GM12878 (cell line): ENCODE measurements at regions not wholly inside any gene's neighbourhood (a gene's known extent, or its start where the extent isn't known, plus 50 kb on each side); places are given as distances from the start of the nearest gene placed in this dataset.

Experiments used
- ATAC-seq: fragments of 200-7000 bp; cut with Tn5 transposase; 3 replicates; pipeline ENCODE4 v1.9.1; 2020; ENCODE audit warnings: mild to moderate bottlenecking, moderate library complexity
- BruUV-seq: library from RNA; stranded (reverse); fragments of 400-500 nt; replicated peaks from 2 replicates; lab custom pipeline; 2021; lab: Mats Ljungman, UMichigan
- CTCF ChIA-PET: fragments of 300-600 bp; sonication (Branson Sonifier 250); formaldehyde crosslinking; extraction: SDS; loops from one replicate; lab custom pipeline; 2021; ENCODE audit warnings: inconsistent platforms; lab: Yijun Ruan, JAX
- POLR2A ChIA-PET: fragments of 350-600 bp; formaldehyde crosslinking; extraction: SDS; loops from one replicate; lab custom pipeline; 2021; ENCODE audit warnings: inconsistent platforms; lab: Charles Lee
- RAD21 ChIA-PET: fragments of 300-600 bp; sonication (Branson Sonifier 250); formaldehyde crosslinking; loops from one replicate; lab custom pipeline; 2023; ENCODE audit warnings: antibody characterized with exemption; ENCODE audit not compliant: unreplicated experiment; lab: Charles Lee
- SMC1A ChIA-PET: fragments of 300-600 bp; sonication (Branson Sonifier 250); formaldehyde crosslinking; loops from one replicate; lab custom pipeline; 2023; ENCODE audit not compliant: unreplicated experiment, uncharacterized antibody; lab: Charles Lee
- DNase-seq: peaks from one replicate; pipeline ENCODE4 v3.0.0-alpha.2; 2011; ENCODE audit warnings: low read depth, low spot score
- FAIRE-seq: peaks from 3 replicates; lab custom pipeline; 2011; peaks lifted over from hg19 to GRCh38; lab: Jason Lieb, UNC
- H2AFZ ChIP-seq: 2 replicates; pipeline ENCODE4 v1.6.0; 2011; ENCODE audit warnings: low read depth, low read length, control low read depth; ENCODE audit not compliant: control insufficient read depth
- H3K27ac ChIP-seq: 2 replicates; pipeline ENCODE4 v1.5.1; 2011; ENCODE audit warnings: control low read depth; ENCODE audit not compliant: control insufficient read depth, insufficient read depth
- H3K27me3 ChIP-seq, 2 experiments: replicated peaks in 1 of 2; 2 replicates each; pipeline versions ENCODE4 v1.6.0 to v1.6.1; 2011; ENCODE audit warnings: low read length in 1 of 2; ENCODE audit not compliant: control insufficient read depth in 2 of 2, insufficient read depth in 2 of 2
- H3K36me3 ChIP-seq, 2 experiments: 2 replicates each; pipeline ENCODE4 v1.5.1; 2011; ENCODE audit warnings: low read length in 1 of 2; ENCODE audit not compliant: control insufficient read depth in 2 of 2, insufficient read depth in 2 of 2
- H3K4me1 ChIP-seq: 2 replicates; pipeline ENCODE4 v1.6.1; 2011; ENCODE audit warnings: mild to moderate bottlenecking, low read length, moderate library complexity, mixed read lengths; ENCODE audit not compliant: control insufficient read depth, insufficient read depth
- H3K4me2 ChIP-seq: 2 replicates; pipeline ENCODE4 v1.6.0; 2011; ENCODE audit warnings: control low read depth; ENCODE audit not compliant: control insufficient read depth, insufficient read depth
- H3K4me3 ChIP-seq: fragments of 200-600 bp; sonication (generic); 2 replicates; pipeline ENCODE4 v1.5.1; 2016
- H3K79me2 ChIP-seq: 2 replicates; pipeline ENCODE4 v1.6.0; 2011; ENCODE audit warnings: low read length; ENCODE audit not compliant: control insufficient read depth, insufficient read depth
- H3K9ac ChIP-seq: 2 replicates; pipeline ENCODE4 v1.8.0; 2011; ENCODE audit warnings: low read length, control low read depth, mixed read lengths; ENCODE audit not compliant: control insufficient read depth, insufficient read depth
- H3K9me3 ChIP-seq: replicated peaks from 3 replicates; pipeline ENCODE4 v1.5.1; 2011; ENCODE audit warnings: mild to moderate bottlenecking, low read length; ENCODE audit not compliant: control insufficient read depth, insufficient read depth
- H4K20me1 ChIP-seq: 2 replicates; pipeline ENCODE4 v1.6.0; 2011; ENCODE audit not compliant: control insufficient read depth, insufficient read depth
- ASH2L ChIP-seq: fragments of 300-600, 200-600 bp; sonication (generic); IDR thresholded peaks from 2 replicates; pipeline ENCODE4 v1.6.1; 2017; ENCODE audit warnings: low read depth, mild to moderate bottlenecking, borderline replicate concordance
- BACH1 ChIP-seq: fragments of 450-650 bp; IDR thresholded peaks from 2 replicates; pipeline ENCODE4 v1.6.1; 2017; ENCODE audit warnings: mild to moderate bottlenecking, borderline replicate concordance
- BCL11A ChIP-seq: IDR thresholded peaks from 2 replicates; pipeline ENCODE4 v1.6.1; 2011; ENCODE audit warnings: low read depth, low read length
- BMI1 ChIP-seq: fragments of 450-650 bp; IDR thresholded peaks from 2 replicates; pipeline ENCODE4 v1.6.1; 2016; ENCODE audit warnings: mild to moderate bottlenecking, moderate library complexity, borderline replicate concordance
- FOS ChIP-seq: IDR thresholded peaks from 3 replicates; pipeline ENCODE4 v1.6.1; 2011; ENCODE audit warnings: borderline replicate concordance; ENCODE audit not compliant: insufficient read length; ENCODE audit errors: extremely low read depth
- HCFC1 ChIP-seq: fragments of 150-350 bp; IDR thresholded peaks from 2 replicates; pipeline ENCODE4 v1.6.1; 2014; ENCODE audit warnings: low read length
- MTA2 ChIP-seq: fragments of 450-650 bp; IDR thresholded peaks from 2 replicates; pipeline ENCODE4 v1.6.1; 2016; ENCODE audit warnings: low read depth, mild to moderate bottlenecking, moderate library complexity
- NR2C1 ChIP-seq: fragments of 450-650 bp; IDR thresholded peaks from 2 replicates; pipeline ENCODE4 v1.6.1; 2017; ENCODE audit warnings: antibody characterized with exemption, mild to moderate bottlenecking, moderate library complexity
- POLR2A ChIP-seq: IDR thresholded peaks from 2 replicates; pipeline ENCODE4 v1.6.1; 2011; ENCODE audit warnings: low read depth, mild to moderate bottlenecking, low read length
- POU2F2 ChIP-seq: IDR thresholded peaks from 3 replicates; pipeline ENCODE4 v1.6.1; 2011; ENCODE audit warnings: low read depth, mild to moderate bottlenecking, low read length, borderline replicate concordance
- RB1 ChIP-seq: fragments of 450-650 bp; formaldehyde crosslinking; IDR thresholded peaks from 2 replicates; pipeline ENCODE4 v1.6.1; 2017; ENCODE audit warnings: mild to moderate bottlenecking, borderline replicate concordance
- SRF ChIP-seq, 2 experiments: IDR thresholded peaks; 2 replicates each; pipeline ENCODE4 v1.6.1; 2011; ENCODE audit warnings: low read depth in 2 of 2, low read length in 2 of 2, mild to moderate bottlenecking in 1 of 2, moderate library complexity in 1 of 2
- TCF12 ChIP-seq: IDR thresholded peaks from 2 replicates; pipeline ENCODE4 v1.6.1; 2011; ENCODE audit warnings: low read depth, mild to moderate bottlenecking, low read length
- WGBS: methylation state at CpG from one replicate; pipeline ENCODE4 v1.1.6; 2016; ENCODE audit warnings: low lambda C conversion rate; ENCODE audit not compliant: insufficient replicate concordance, insufficient coverage; ENCODE audit errors: missing lambda C conversion rate; 5-methylcytosine and 5-hydroxymethylcytosine counted together
- in situ Hi-C: fragments of 300-500 bp; cut with MboI; formaldehyde crosslinking; loops from 9 replicates; pipeline ENCODE4 v1.14.3; 2018; ENCODE audit warnings: mixed read lengths
- intact Hi-C: fragments of 100-400 bp; cut with micrococcal nuclease; formaldehyde crosslinking; loops from one replicate; pipeline ENCODE4 v1.14.2; 2022; ENCODE audit not compliant: unreplicated experiment
- TF ChIP-seq, protein P1 (sequence below): fragments of 450-650 bp; IDR thresholded peaks from 2 replicates; pipeline ENCODE4 v1.6.1; 2016; ENCODE audit warnings: mild to moderate bottlenecking
- TF ChIP-seq, protein P2 (sequence below): IDR thresholded peaks from 2 replicates; pipeline ENCODE4 v1.6.1; 2012; ENCODE audit warnings: low read depth, low read length, improper control_type of control experiment

GRCh38 chr2:61670591-61671501 is 132.7 kb upstream of the XPO1 start:
- peak overlapping the region; percentile 56 for H3K4me3 ChIP-seq
- peak overlapping the region; percentile 82 for H3K27ac ChIP-seq
- ChIA-PET SMC1A (interaction anchor here (0.9 to 3.6 kb wide), 12 partner anchors 8 to 478 kb away, joined by 3 to 14 read pairs (median 4); no protein-coding TSS in a partner anchor), POLR2A (interaction anchor here (0.5 to 1.6 kb wide), 7 partner anchors 10 to 971 kb away, joined by 3 to 5 read pairs (median 3); no protein-coding TSS in a partner anchor), CTCF (interaction anchor here (0.6 to 3.9 kb wide), 11 partner anchors 12 to 472 kb away, joined by 3 to 46 read pairs (median 3); partner anchors contain the start of gene FAM161A), RAD21 (interaction anchor here (1.0 to 4.0 kb wide), 8 partner anchors 9 to 224 kb away, joined by 3 to 26 read pairs (median 4); partner anchors contain the start of genes FAM161A and XPO1)
- FAIRE-seq (peak; percentile 96), DNase-seq (peak; percentile 46), ATAC-seq (peak; percentile 89)
- no peaks in the 10 kb centered on the region for H3K27me3 ChIP-seq
- peak overlapping the region; percentile 94 for H2AFZ ChIP-seq
- H3K9ac ChIP-seq, result peak overlapping the region; percentile 48; the same call in 1 of the 2 replicates
- WGBS, result 19% methylated on average over 3 of the region's 3 CpGs
- in situ Hi-C loops (no loop called here), intact Hi-C loops (loop anchor here (1.0 kb wide), 1 partner anchor 23 kb away; no protein-coding TSS in a partner anchor)
- peaks cover 16% of the 10 kb centered on the region; the same call in 1 of the 2 replicates for H3K4me1 ChIP-seq
- H3K36me3 ChIP-seq, result no peaks in the 10 kb centered on the region
- TF ChIP-seq BCL11A, result no peak
- no peak for TF ChIP-seq TCF12
- no peak for TF ChIP-seq NR2C1
- TF ChIP-seq, protein P1, sequence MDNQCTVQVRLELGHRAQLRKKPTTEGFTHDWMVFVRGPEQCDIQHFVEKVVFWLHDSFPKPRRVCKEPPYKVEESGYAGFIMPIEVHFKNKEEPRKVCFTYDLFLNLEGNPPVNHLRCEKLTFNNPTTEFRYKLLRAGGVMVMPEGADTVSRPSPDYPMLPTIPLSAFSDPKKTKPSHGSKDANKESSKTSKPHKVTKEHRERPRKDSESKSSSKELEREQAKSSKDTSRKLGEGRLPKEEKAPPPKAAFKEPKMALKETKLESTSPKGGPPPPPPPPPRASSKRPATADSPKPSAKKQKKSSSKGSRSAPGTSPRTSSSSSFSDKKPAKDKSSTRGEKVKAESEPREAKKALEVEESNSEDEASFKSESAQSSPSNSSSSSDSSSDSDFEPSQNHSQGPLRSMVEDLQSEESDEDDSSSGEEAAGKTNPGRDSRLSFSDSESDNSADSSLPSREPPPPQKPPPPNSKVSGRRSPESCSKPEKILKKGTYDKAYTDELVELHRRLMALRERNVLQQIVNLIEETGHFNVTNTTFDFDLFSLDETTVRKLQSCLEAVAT, result 0 out of 2 replicates have a peak, but pooled peaks have one; percentile 15
- TF ChIP-seq, protein P2, sequence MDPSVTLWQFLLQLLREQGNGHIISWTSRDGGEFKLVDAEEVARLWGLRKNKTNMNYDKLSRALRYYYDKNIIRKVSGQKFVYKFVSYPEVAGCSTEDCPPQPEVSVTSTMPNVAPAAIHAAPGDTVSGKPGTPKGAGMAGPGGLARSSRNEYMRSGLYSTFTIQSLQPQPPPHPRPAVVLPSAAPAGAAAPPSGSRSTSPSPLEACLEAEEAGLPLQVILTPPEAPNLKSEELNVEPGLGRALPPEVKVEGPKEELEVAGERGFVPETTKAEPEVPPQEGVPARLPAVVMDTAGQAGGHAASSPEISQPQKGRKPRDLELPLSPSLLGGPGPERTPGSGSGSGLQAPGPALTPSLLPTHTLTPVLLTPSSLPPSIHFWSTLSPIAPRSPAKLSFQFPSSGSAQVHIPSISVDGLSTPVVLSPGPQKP, result no peak
- TF ChIP-seq POLR2A, result no peak
- TF ChIP-seq FOS, result no peak
- TF ChIP-seq BACH1, result no peak
- TF ChIP-seq MTA2, result no peak
- TF ChIP-seq RB1, result no peak
- peak; percentile 13; the same call in 1 of the 3 replicates for TF ChIP-seq POU2F2
- TF ChIP-seq BMI1, result no peak
- no peak for TF ChIP-seq SRF (IDR thresholded peaks at IDR 0.05; ENCODE audit: low read depth in 2 of 2, low read length in 2 of 2)
- 0 out of 2 replicates have a peak, but pooled peaks have one; percentile 37 for TF ChIP-seq ASH2L
- no peak for TF ChIP-seq HCFC1
- BruUV-seq, result no TSS peak
- no peaks in the 10 kb centered on the region for H4K20me1 ChIP-seq
- H3K9me3 ChIP-seq, result peaks cover 7% of the 10 kb centered on the region; the same call in 2 of the 3 replicates
- H3K4me2 ChIP-seq, result peak overlapping the region; percentile 95
- H3K79me2 ChIP-seq, result no peaks in the 10 kb centered on the region
